ENCODE measurements at regions not wholly inside any gene's neighbourhood (a gene's known extent, or its start where the extent isn't known, plus 50 kb on each side); places are given as distances from the start of the nearest gene placed in this dataset.
"Not testable (repeated sequence)": the region's sequence is repeated elsewhere in the genome, so short reads cannot be mapped to it uniquely, and the experiment has no call there.

- TF ChIP-seq CTCF (IDR thresholded peaks at IDR 0.05); FOXP1 (CRISPR knock-in tag; IDR thresholded peaks at IDR 0.05; ENCODE audit: borderline replicate concordance); ATF3 (CRISPR knock-in tag; conservative IDR thresholded peaks at IDR 0.05); MXD4 (CRISPR knock-in tag; IDR thresholded peaks at IDR 0.05; ENCODE audit: borderline replicate concordance); ATF2 (CRISPR knock-in tag; IDR thresholded peaks at IDR 0.05; ENCODE audit: borderline replicate concordance, low read depth); HMGA2 (CRISPR knock-in tag; IDR thresholded peaks at IDR 0.05); NFYB (CRISPR knock-in tag; conservative IDR thresholded peaks at IDR 0.05; ENCODE audit: low read depth); AFF4 (CRISPR knock-in tag; IDR thresholded peaks at IDR 0.05; ENCODE audit: borderline replicate concordance); SP1 (CRISPR knock-in tag; conservative IDR thresholded peaks at IDR 0.05); ZNF263 (CRISPR knock-in tag; IDR thresholded peaks at IDR 0.05; ENCODE audit: low read depth); SMAD3 (CRISPR knock-in tag; IDR thresholded peaks at IDR 0.05; ENCODE audit: borderline replicate concordance); E2F1 (CRISPR knock-in tag; IDR thresholded peaks at IDR 0.05); KAT7 (CRISPR knock-in tag; IDR thresholded peaks at IDR 0.05; ENCODE audit: borderline replicate concordance): not testable (repeated sequence)
Observed at GRCh38 chr9:62858240-62858639, 1668.4 kb downstream of the SPATA31A7 start.
